Type B pancreatic cell (in vitro differentiated cells): ENCODE measurements at regions not wholly inside any gene's neighbourhood (a gene's known extent, or its start where the extent isn't known, plus 50 kb on each side); places are given as distances from the start of the nearest gene placed in this dataset.

Experiments
- DNase-seq: peaks from one replicate; pipeline ENCODE4 v3.0.0; 2021; ENCODE audit warnings: mixed read lengths; ENCODE audit not compliant: unreplicated experiment; ENCODE audit errors: extremely low spot score
- H3K27ac Mint-ChIP-seq: 2 replicates; pipeline ENCODE4 v1.8.0; 2021; ENCODE audit warnings: mild to moderate bottlenecking, mixed read lengths
- H3K27me3 Mint-ChIP-seq: 2 replicates; pipeline ENCODE4 v1.8.0; 2021; ENCODE audit warnings: mixed read lengths
- H3K36me3 Mint-ChIP-seq: 2 replicates; pipeline ENCODE4 v1.8.0; 2021; ENCODE audit warnings: mixed read lengths
- H3K4me1 Mint-ChIP-seq: one replicate; pipeline ENCODE4 v1.8.0; 2021; ENCODE audit warnings: mixed read lengths; ENCODE audit not compliant: unreplicated experiment
- H3K4me3 Mint-ChIP-seq: 2 replicates; pipeline ENCODE4 v1.8.0; 2021; ENCODE audit warnings: mild to moderate bottlenecking, mixed read lengths
- H3K9me3 Mint-ChIP-seq: 2 replicates; pipeline ENCODE4 v1.8.0; 2021; ENCODE audit warnings: mixed read lengths
- TF ChIP-seq, protein P1 (sequence below): fragments of 200-600 bp; sonication (generic); conservative IDR thresholded peaks from 2 replicates; pipeline ENCODE4 v1.5.0; 2021; ENCODE audit warnings: antibody characterized with exemption, mild to moderate bottlenecking

- Mint-ChIP-seq H3K4me1 (no peaks in the 10 kb centered on the region), H3K9me3 (no peaks in the 10 kb centered on the region), H3K4me3 (no peak overlapping the region), H3K27ac (no peak overlapping the region), H3K36me3 (no peaks in the 10 kb centered on the region), H3K27me3 (no peaks in the 10 kb centered on the region)
- TF ChIP-seq, protein P1, sequence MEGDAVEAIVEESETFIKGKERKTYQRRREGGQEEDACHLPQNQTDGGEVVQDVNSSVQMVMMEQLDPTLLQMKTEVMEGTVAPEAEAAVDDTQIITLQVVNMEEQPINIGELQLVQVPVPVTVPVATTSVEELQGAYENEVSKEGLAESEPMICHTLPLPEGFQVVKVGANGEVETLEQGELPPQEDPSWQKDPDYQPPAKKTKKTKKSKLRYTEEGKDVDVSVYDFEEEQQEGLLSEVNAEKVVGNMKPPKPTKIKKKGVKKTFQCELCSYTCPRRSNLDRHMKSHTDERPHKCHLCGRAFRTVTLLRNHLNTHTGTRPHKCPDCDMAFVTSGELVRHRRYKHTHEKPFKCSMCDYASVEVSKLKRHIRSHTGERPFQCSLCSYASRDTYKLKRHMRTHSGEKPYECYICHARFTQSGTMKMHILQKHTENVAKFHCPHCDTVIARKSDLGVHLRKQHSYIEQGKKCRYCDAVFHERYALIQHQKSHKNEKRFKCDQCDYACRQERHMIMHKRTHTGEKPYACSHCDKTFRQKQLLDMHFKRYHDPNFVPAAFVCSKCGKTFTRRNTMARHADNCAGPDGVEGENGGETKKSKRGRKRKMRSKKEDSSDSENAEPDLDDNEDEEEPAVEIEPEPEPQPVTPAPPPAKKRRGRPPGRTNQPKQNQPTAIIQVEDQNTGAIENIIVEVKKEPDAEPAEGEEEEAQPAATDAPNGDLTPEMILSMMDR: no peak
- no peak for DNase-seq
Measured at GRCh38 chr2:49237867-49238603, 83.7 kb upstream of the FSHR start.

GRCh38 chr2:49236316-49236715 lies 82.0 kb upstream of the FSHR start:
- no peaks in the 10 kb centered on the region for H3K36me3 Mint-ChIP-seq
- no peak overlapping the region for H3K4me3 Mint-ChIP-seq
- H3K27me3 Mint-ChIP-seq: no peaks in the 10 kb centered on the region
- no peaks in the 10 kb centered on the region for H3K9me3 Mint-ChIP-seq
- TF ChIP-seq, protein P1: no peak
- no peak overlapping the region for H3K27ac Mint-ChIP-seq
- no peaks in the 10 kb centered on the region for H3K4me1 Mint-ChIP-seq
- no peak for DNase-seq

DNA sequence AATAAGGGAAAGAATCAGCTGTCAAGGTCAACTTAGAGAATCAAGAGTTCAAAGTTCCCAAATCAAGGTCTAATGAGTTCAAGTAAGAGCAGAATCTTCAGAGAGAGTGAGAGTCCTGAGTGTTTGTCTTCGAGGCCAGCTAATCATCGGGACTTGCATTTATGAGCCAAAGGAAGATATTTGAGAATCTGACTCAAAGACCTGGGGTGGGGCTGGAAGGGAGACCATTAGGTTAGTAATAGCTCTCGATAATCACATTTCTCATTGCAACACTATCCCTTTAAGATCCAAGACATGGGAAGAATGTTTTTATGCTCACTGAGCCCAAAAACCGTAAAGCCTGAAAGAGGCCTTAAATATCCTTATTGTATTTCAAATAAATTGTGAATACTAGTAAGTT lies 72.0 kb upstream of the FSHR start:
- peaks cover 5% of the 10 kb centered on the region for H3K9me3 Mint-ChIP-seq
- H3K4me1 Mint-ChIP-seq: no peaks in the 10 kb centered on the region
- H3K27ac Mint-ChIP-seq: no peak overlapping the region
- TF ChIP-seq, protein P1: no peak
- no peak overlapping the region for H3K4me3 Mint-ChIP-seq
- no peaks in the 10 kb centered on the region for H3K36me3 Mint-ChIP-seq
- no peaks in the 10 kb centered on the region for H3K27me3 Mint-ChIP-seq
- DNase-seq: no peak

DNA sequence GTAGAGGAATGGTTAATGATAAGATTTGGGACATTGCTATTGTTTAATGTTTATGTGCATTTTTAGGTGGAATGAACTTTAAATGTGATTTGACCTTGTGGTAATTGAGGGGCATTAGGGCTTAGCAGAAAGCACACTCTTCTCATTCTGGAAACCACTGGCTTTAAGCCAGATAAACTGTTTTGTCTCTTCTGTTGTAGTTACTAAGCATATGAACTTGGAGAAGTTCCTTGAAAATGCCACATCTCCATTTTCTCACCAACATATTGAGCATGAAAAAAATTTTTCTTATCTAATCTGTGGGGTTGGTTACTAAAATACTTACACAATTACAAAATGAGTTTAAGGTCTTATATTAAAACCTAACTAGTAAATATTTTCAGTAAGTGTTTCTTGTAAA lies 70.8 kb upstream of the FSHR start:
- no peak overlapping the region for H3K4me3 Mint-ChIP-seq
- H3K36me3 Mint-ChIP-seq: no peaks in the 10 kb centered on the region
- H3K27me3 Mint-ChIP-seq: no peaks in the 10 kb centered on the region
- H3K27ac Mint-ChIP-seq: no peak overlapping the region
- H3K4me1 Mint-ChIP-seq: no peaks in the 10 kb centered on the region
- H3K9me3 Mint-ChIP-seq: no peaks in the 10 kb centered on the region
- no peak for DNase-seq
- TF ChIP-seq, protein P1: no peak

GRCh38 chr2:49224426-49225010 lies 70.2 kb upstream of the FSHR start:
- Mint-ChIP-seq H3K27ac (no peak overlapping the region), H3K36me3 (no peaks in the 10 kb centered on the region), H3K27me3 (no peaks in the 10 kb centered on the region), H3K4me1 (no peaks in the 10 kb centered on the region), H3K4me3 (no peak overlapping the region), H3K9me3 (no peaks in the 10 kb centered on the region)
- DNase-seq: no peak
- TF ChIP-seq, protein P1: no peak
